ENCODE measurements at regions not wholly inside any gene's neighbourhood (a gene's known extent, or its start where the extent isn't known, plus 50 kb on each side); places are given as distances from the start of the nearest gene placed in this dataset.

DNA sequence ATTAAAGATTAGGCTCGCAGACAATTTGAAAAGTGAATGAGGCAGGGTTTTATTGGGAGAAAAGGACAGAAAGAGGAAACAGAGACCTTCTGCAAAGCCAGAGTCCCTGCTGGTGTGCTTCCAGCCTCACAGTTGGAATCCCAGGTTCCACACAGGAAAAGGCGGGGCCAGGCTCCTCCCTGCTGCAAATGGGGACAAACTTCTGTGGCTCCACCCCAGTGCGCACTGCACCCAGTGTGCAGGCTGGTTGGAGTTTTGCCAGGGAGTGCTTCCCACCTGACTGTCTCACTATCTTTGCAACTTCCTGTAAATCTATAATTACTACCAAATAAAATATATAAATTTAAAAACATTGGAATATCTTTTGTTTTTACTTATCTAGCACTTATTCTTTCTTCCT is 386.0 kb upstream of the GRIN3A start:
- TF ChIP-seq, protein P1, sequence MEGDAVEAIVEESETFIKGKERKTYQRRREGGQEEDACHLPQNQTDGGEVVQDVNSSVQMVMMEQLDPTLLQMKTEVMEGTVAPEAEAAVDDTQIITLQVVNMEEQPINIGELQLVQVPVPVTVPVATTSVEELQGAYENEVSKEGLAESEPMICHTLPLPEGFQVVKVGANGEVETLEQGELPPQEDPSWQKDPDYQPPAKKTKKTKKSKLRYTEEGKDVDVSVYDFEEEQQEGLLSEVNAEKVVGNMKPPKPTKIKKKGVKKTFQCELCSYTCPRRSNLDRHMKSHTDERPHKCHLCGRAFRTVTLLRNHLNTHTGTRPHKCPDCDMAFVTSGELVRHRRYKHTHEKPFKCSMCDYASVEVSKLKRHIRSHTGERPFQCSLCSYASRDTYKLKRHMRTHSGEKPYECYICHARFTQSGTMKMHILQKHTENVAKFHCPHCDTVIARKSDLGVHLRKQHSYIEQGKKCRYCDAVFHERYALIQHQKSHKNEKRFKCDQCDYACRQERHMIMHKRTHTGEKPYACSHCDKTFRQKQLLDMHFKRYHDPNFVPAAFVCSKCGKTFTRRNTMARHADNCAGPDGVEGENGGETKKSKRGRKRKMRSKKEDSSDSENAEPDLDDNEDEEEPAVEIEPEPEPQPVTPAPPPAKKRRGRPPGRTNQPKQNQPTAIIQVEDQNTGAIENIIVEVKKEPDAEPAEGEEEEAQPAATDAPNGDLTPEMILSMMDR (conservative IDR thresholded peaks at IDR 0.05 in 1 of 2, IDR thresholded peaks at IDR 0.05 in 1 of 2; ENCODE audit: extremely low read depth in 1 of 2, insufficient read depth in 1 of 2, low read depth in 1 of 2, low read length in 2 of 2), result no peak
- no peak for TF ChIP-seq EZH2 (IDR thresholded peaks at IDR 0.05; ENCODE audit: borderline replicate concordance, low read length)

Measured in mammary epithelial cell (primary cell).